Loucy (cell line): ENCODE measurements at regions not wholly inside any gene's neighbourhood (a gene's known extent, or its start where the extent isn't known, plus 50 kb on each side); places are given as distances from the start of the nearest gene placed in this dataset.

Source experiments
- H2AFZ ChIP-seq: fragments of 200-600 bp; sonication (generic); 2 replicates; pipeline ENCODE4 v1.6.0; 2016; ENCODE audit warnings: antibody characterized with exemption, mild to moderate bottlenecking, low read length, moderate library complexity
- H3F3A ChIP-seq: fragments of 200-600 bp; 2 replicates; pipeline ENCODE4 v1.6.0; 2016; ENCODE audit warnings: antibody characterized with exemption, low read depth, mild to moderate bottlenecking
- H3K27me3 ChIP-seq: fragments of 200-600 bp; sonication (generic); 2 replicates; pipeline ENCODE4 v1.6.1; 2014; ENCODE audit warnings: low read length, mild to moderate bottlenecking; ENCODE audit not compliant: insufficient read depth, poor library complexity, severe bottlenecking
- H3K36me3 ChIP-seq: fragments of 200-600 bp; sonication (generic); 2 replicates; pipeline ENCODE4 v1.6.1; 2016; ENCODE audit warnings: low read length; ENCODE audit not compliant: insufficient read depth
- H3K4me1 ChIP-seq: fragments of 200-600 bp; sonication (generic); 2 replicates; pipeline ENCODE4 v1.5.1; 2014; ENCODE audit warnings: low read length, mild to moderate bottlenecking; ENCODE audit not compliant: insufficient read depth, poor library complexity, severe bottlenecking
- H3K4me2 ChIP-seq: fragments of 200-600 bp; sonication (generic); 2 replicates; pipeline ENCODE4 v1.6.0; 2014; ENCODE audit warnings: antibody characterized with exemption, low read length, low read depth, mild to moderate bottlenecking; ENCODE audit not compliant: poor library complexity, severe bottlenecking
- H3K4me3 ChIP-seq: fragments of 200-600 bp; sonication (generic); 2 replicates; pipeline ENCODE4 v1.5.1; 2014; ENCODE audit warnings: low read length, mild to moderate bottlenecking, mixed read lengths; ENCODE audit not compliant: poor library complexity, severe bottlenecking
- H3K79me2 ChIP-seq: fragments of 200-600 bp; sonication (generic); 2 replicates; pipeline ENCODE4 v1.6.1; 2014; ENCODE audit warnings: low read length; ENCODE audit not compliant: insufficient read depth
- H3K9ac ChIP-seq: fragments of 200-600 bp; sonication (generic); 2 replicates; pipeline ENCODE4 v1.6.0; 2014; ENCODE audit warnings: mild to moderate bottlenecking, low read depth, low read length, moderate library complexity; ENCODE audit not compliant: poor library complexity, severe bottlenecking
- H3K9me2 ChIP-seq: fragments of 200-600 bp; sonication (generic); replicated peaks from 2 replicates; pipeline ENCODE4 v1.6.1; 2016; ENCODE audit warnings: low read depth, low read length, mixed read lengths
- H3K9me3 ChIP-seq: fragments of 200-600 bp; sonication (generic); 2 replicates; pipeline ENCODE4 v1.6.1; 2014; ENCODE audit warnings: mild to moderate bottlenecking, antibody characterized with exemption, low read length, low read depth; ENCODE audit not compliant: insufficient read depth
- H4K20me1 ChIP-seq: fragments of 200-600 bp; sonication (generic); 2 replicates; pipeline ENCODE4 v1.6.0; 2014; ENCODE audit warnings: antibody characterized with exemption, low read length, mild to moderate bottlenecking; ENCODE audit not compliant: insufficient read depth, poor library complexity, severe bottlenecking
- CTCF ChIP-seq: fragments of 200-600 bp; sonication (generic); conservative IDR thresholded peaks from 2 replicates; pipeline ENCODE4 v1.5.1; 2014; ENCODE audit warnings: mild to moderate bottlenecking, antibody characterized with exemption, low read length
- EZH2phosphoT487 ChIP-seq: fragments of 200-600 bp; IDR thresholded peaks from 2 replicates; pipeline ENCODE4 v1.6.1; 2018; ENCODE audit warnings: antibody characterized with exemption, mild to moderate bottlenecking, moderate library complexity, borderline replicate concordance

GRCh38 chr4:38499101-38499500 is 164.9 kb upstream of the KLF3 start:
- Histone ChIP-seq H3K4me1 (no peaks in the 10 kb centered on the region), H3K27me3 (no peaks in the 10 kb centered on the region), H2AFZ (no peak overlapping the region), H3K9me2 (no peaks in the 10 kb centered on the region), H3K9me3 (no peaks in the 10 kb centered on the region), H3F3A (no peaks in the 10 kb centered on the region), H3K36me3 (no peaks in the 10 kb centered on the region), H3K9ac (no peak overlapping the region), H3K4me2 (no peak overlapping the region), H3K79me2 (no peaks in the 10 kb centered on the region), H3K4me3 (no peak overlapping the region), H4K20me1 (no peaks in the 10 kb centered on the region)
- TF ChIP-seq CTCF (no peak), EZH2phosphoT487 (no peak)

GRCh38 chr4:38500433-38500832 is 163.6 kb upstream of the KLF3 start:
- TF ChIP-seq EZH2phosphoT487: no peak
- TF ChIP-seq CTCF: no peak

GRCh38 chr4:38501698-38502097 is 162.3 kb upstream of the KLF3 start:
- H3K79me2 ChIP-seq: no peaks in the 10 kb centered on the region
- H4K20me1 ChIP-seq: no peaks in the 10 kb centered on the region
- H3F3A ChIP-seq: no peaks in the 10 kb centered on the region
- no peak overlapping the region for H3K4me2 ChIP-seq
- H3K4me1 ChIP-seq: no peaks in the 10 kb centered on the region
- no peaks in the 10 kb centered on the region for H3K9me2 ChIP-seq
- no peak for TF ChIP-seq CTCF
- no peaks in the 10 kb centered on the region for H3K9me3 ChIP-seq
- no peaks in the 10 kb centered on the region for H3K27me3 ChIP-seq
- no peak overlapping the region for H3K9ac ChIP-seq
- H3K4me3 ChIP-seq: no peak overlapping the region
- no peaks in the 10 kb centered on the region for H3K36me3 ChIP-seq
- no peak overlapping the region for H2AFZ ChIP-seq

More at GRCh38 chr4:38500433-38500832, 163.6 kb upstream of the KLF3 start:
- H3K4me1 ChIP-seq: no peaks in the 10 kb centered on the region
- no peaks in the 10 kb centered on the region for H3K27me3 ChIP-seq
- no peak overlapping the region for H2AFZ ChIP-seq
- H3K4me2 ChIP-seq: no peak overlapping the region
- no peaks in the 10 kb centered on the region for H3K9me2 ChIP-seq
- H3F3A ChIP-seq: no peaks in the 10 kb centered on the region
- no peaks in the 10 kb centered on the region for H3K36me3 ChIP-seq
- no peaks in the 10 kb centered on the region for H3K9me3 ChIP-seq
- no peaks in the 10 kb centered on the region for H4K20me1 ChIP-seq
- H3K9ac ChIP-seq: no peak overlapping the region
- H3K79me2 ChIP-seq: no peaks in the 10 kb centered on the region
- no peak overlapping the region for H3K4me3 ChIP-seq
